Endothelial cell of umbilical vein (primary cell): ENCODE measurements at regions not wholly inside any gene's neighbourhood (a gene's known extent, or its start where the extent isn't known, plus 50 kb on each side); places are given as distances from the start of the nearest gene placed in this dataset.

Source experiments
- BruUV-seq: library from RNA; stranded (reverse); fragments of 400-500 nt; replicated peaks from 2 replicates; lab custom pipeline; 2021; lab: Mats Ljungman, UMichigan
- CTCF ChIA-PET: fragments of 300-600, 350-600 bp; sonication (Branson Sonifier 250); formaldehyde crosslinking; loops from one replicate; lab custom pipeline; 2021; ENCODE audit warnings: antibody characterized with exemption, inconsistent platforms; lab: Charles Lee
- POLR2A ChIA-PET: fragments of 300-600, 350-600 bp; sonication (Branson Sonifier 250); formaldehyde crosslinking; loops from one replicate; lab custom pipeline; 2021; ENCODE audit warnings: antibody characterized with exemption, inconsistent platforms; lab: Charles Lee
- DNase-seq: peaks from one replicate; pipeline ENCODE4 v3.0.0-alpha.2; 2011; ENCODE audit warnings: low read depth, low spot score
- FAIRE-seq: peaks from 2 replicates; lab custom pipeline; 2011; peaks lifted over from hg19 to GRCh38; lab: Jason Lieb, UNC
- H2AFZ ChIP-seq: 2 replicates; pipeline ENCODE4 v1.6.0; 2012; ENCODE audit warnings: low read depth, low read length, control low read depth, inconsistent platforms
- H3K27ac ChIP-seq: 2 replicates; pipeline ENCODE4 v1.5.1; 2011; ENCODE audit warnings: low read depth, mild to moderate bottlenecking, control low read depth, low read length, moderate library complexity; ENCODE audit not compliant: insufficient read depth
- H3K27me3 ChIP-seq, 2 experiments: 2 replicates each; pipeline versions ENCODE4 v1.6.0 to v1.6.1; 2011; ENCODE audit warnings: low read length in 2 of 2, mixed read lengths in 1 of 2; ENCODE audit not compliant: control insufficient read depth in 2 of 2, insufficient read depth in 2 of 2
- H3K36me3 ChIP-seq, 2 experiments: 2 replicates in 1 of 2; 3 replicates in 1 of 2; pipeline ENCODE4 v1.5.1; 2011; ENCODE audit warnings: low read length in 2 of 2, mild to moderate bottlenecking in 1 of 2, moderate library complexity in 1 of 2; ENCODE audit not compliant: control insufficient read depth in 2 of 2, insufficient read depth in 2 of 2; ENCODE audit errors: extremely low read depth in 1 of 2
- H3K4me1 ChIP-seq: 3 replicates; pipeline ENCODE4 v1.5.1; 2011; ENCODE audit warnings: mild to moderate bottlenecking, low read length; ENCODE audit not compliant: control insufficient read depth, insufficient read depth; ENCODE audit errors: extremely low read depth
- H3K4me2 ChIP-seq: 2 replicates; pipeline ENCODE4 v1.6.1; 2011; ENCODE audit warnings: low read length, control low read depth, mixed read lengths; ENCODE audit not compliant: insufficient read depth
- H3K4me3 ChIP-seq, 3 experiments: fragments of 200-600 bp in 1 of 3; sonication (generic), shearing (Covaris generic) in 1 of 3; replicated peaks in 1 of 3; 2 replicates each; pipeline ENCODE4 v1.5.1; 2011 to 2016; ENCODE audit warnings: control low read depth in 3 of 3, low read length in 3 of 3, mild to moderate bottlenecking in 2 of 3, inconsistent platforms in 1 of 3, low read depth in 1 of 3, moderate library complexity in 1 of 3; ENCODE audit not compliant: insufficient read depth in 1 of 3
- H3K79me2 ChIP-seq: 2 replicates; pipeline ENCODE4 v1.6.0; 2012; ENCODE audit warnings: low read length, inconsistent platforms; ENCODE audit not compliant: control insufficient read depth, insufficient read depth
- H3K9ac ChIP-seq: replicated peaks from 2 replicates; pipeline ENCODE3; 2011; ENCODE audit warnings: low read length, control low read depth; ENCODE audit not compliant: insufficient read depth; ENCODE audit errors: extremely low read depth
- H3K9me1 ChIP-seq: replicated peaks from 3 replicates; pipeline ENCODE4 v1.6.0; 2011; ENCODE audit warnings: mild to moderate bottlenecking, low read length; ENCODE audit not compliant: control insufficient read depth, insufficient read depth; ENCODE audit errors: extremely low read depth
- H3K9me3 ChIP-seq: replicated peaks from 2 replicates; pipeline ENCODE4 v1.5.1; 2012; ENCODE audit warnings: low read length, inconsistent platforms; ENCODE audit not compliant: control insufficient read depth, insufficient read depth
- H4K20me1 ChIP-seq: replicated peaks from 2 replicates; pipeline ENCODE3; 2011; ENCODE audit warnings: mild to moderate bottlenecking, low read length; ENCODE audit not compliant: control insufficient read depth, insufficient read depth; ENCODE audit errors: extremely low read depth
- CTCF ChIP-seq, 2 donors: IDR thresholded peaks; 1 replicate in 1 of 2; 2 replicates in 1 of 2; pipeline ENCODE4 v1.5.1; 2011; ENCODE audit warnings: low read length in 2 of 2, mild to moderate bottlenecking in 2 of 2, moderate library complexity in 2 of 2, control low read depth in 1 of 2, inconsistent platforms in 1 of 2, low read depth in 1 of 2; ENCODE audit not compliant: insufficient read depth in 1 of 2; ENCODE audit errors: extremely low read depth in 1 of 2
- EZH2 ChIP-seq: IDR thresholded peaks from 2 replicates; pipeline ENCODE4 v1.6.1; 2012; ENCODE audit warnings: borderline replicate concordance, low read depth, mild to moderate bottlenecking, moderate library complexity, low read length, inconsistent platforms; ENCODE audit not compliant: severe bottlenecking
- FOS ChIP-seq: IDR thresholded peaks from 2 replicates; pipeline ENCODE4 v1.6.1; 2011; ENCODE audit warnings: mild to moderate bottlenecking, low read length, moderate library complexity, borderline replicate concordance; ENCODE audit not compliant: insufficient read depth
- GATA2 ChIP-seq: IDR thresholded peaks from 2 replicates; pipeline ENCODE4 v1.7.0; 2011; ENCODE audit warnings: low read depth, mild to moderate bottlenecking, moderate library complexity, mixed read lengths, low read length; ENCODE audit not compliant: insufficient read length, insufficient read depth
- JUN ChIP-seq: IDR thresholded peaks from 2 replicates; pipeline ENCODE4 v1.6.1; 2011; ENCODE audit warnings: borderline replicate concordance, low read depth; ENCODE audit not compliant: insufficient read length, insufficient read depth
- MAX ChIP-seq: IDR thresholded peaks from 2 replicates; pipeline ENCODE4 v1.6.1; 2011; ENCODE audit not compliant: insufficient read depth, insufficient read length
- MYC ChIP-seq: IDR thresholded peaks from one replicate; pipeline ENCODE4 v1.6.1; 2011; ENCODE audit warnings: mild to moderate bottlenecking, low read depth, low read length
- POLR2A ChIP-seq: IDR thresholded peaks from 2 replicates; pipeline ENCODE4 v1.6.1; 2012; ENCODE audit warnings: low read depth, mild to moderate bottlenecking, control low read depth, low read length
- POLR2AphosphoS5 ChIP-seq: IDR thresholded peaks from 2 replicates; pipeline ENCODE4 v1.6.1; 2012; ENCODE audit warnings: low read depth, mild to moderate bottlenecking, control low read depth, low read length, moderate library complexity; ENCODE audit not compliant: insufficient read depth
- dilution Hi-C: fragments of 300-500 bp; cut with MboI; formaldehyde crosslinking; loops from one replicate; pipeline ENCODE4 v1.15.0; 2019; ENCODE audit warnings: low sequenced_read_pairs; ENCODE audit not compliant: extremely low pct_ligation_motif_present
- intact Hi-C: fragments of 100-400 bp; cut with micrococcal nuclease; formaldehyde crosslinking; loops from one replicate; pipeline ENCODE4 v1.10.0; 2022

- H3K27me3 ChIP-seq, result no peaks in the 10 kb centered on the region
- peaks cover 5% of the 10 kb centered on the region for H3K4me1 ChIP-seq
- H3K36me3 ChIP-seq, result no peaks in the 10 kb centered on the region
- TF ChIP-seq MYC (no peak), GATA2 (peak; percentile 69), FOS (peak; percentile 62), EZH2 (no peak), POLR2AphosphoS5 (no peak), POLR2A (no peak), JUN (peak; percentile 55), CTCF (IDR thresholded peaks at IDR 0.05; ENCODE audit: extremely low read depth in 1 of 2, insufficient read depth in 1 of 2, low read depth in 1 of 2, low read length in 2 of 2) (no peak), MAX (no peak)
- peak; percentile 47 for DNase-seq
- peak overlapping the region; percentile 5 for H2AFZ ChIP-seq
- no peak overlapping the region for H3K27ac ChIP-seq
- no peak overlapping the region for H3K4me3 ChIP-seq
- no TSS peak for BruUV-seq
- H3K79me2 ChIP-seq, result no peaks in the 10 kb centered on the region
- dilution Hi-C loops, result no loop called here
- intact Hi-C loops, result no loop called here
- no peaks in the 10 kb centered on the region for H3K9me3 ChIP-seq
- no peaks in the 10 kb centered on the region for H4K20me1 ChIP-seq
- no peaks in the 10 kb centered on the region for H3K9me1 ChIP-seq
- ChIA-PET POLR2A (no interaction called here), CTCF (interaction anchor here (0.9 to 1.2 kb wide), 2 partner anchors 9 to 14 kb away, joined by 3 read pairs; no protein-coding TSS in a partner anchor)
- peak; percentile 75 for FAIRE-seq
- no peak overlapping the region for H3K9ac ChIP-seq
- H3K4me2 ChIP-seq, result no peak overlapping the region
These were observed 126.7 kb upstream of the CACHD1 start for GRCh38 chr1:64343105-64343822.
